KMS-11 (cell line): ENCODE measurements at regions not wholly inside any gene's neighbourhood (a gene's known extent, or its start where the extent isn't known, plus 50 kb on each side); places are given as distances from the start of the nearest gene placed in this dataset.

Experiments used
- H2AFZ ChIP-seq: fragments of 200-600 bp; sonication (generic); 2 replicates; pipeline ENCODE4 v1.6.1; 2016; ENCODE audit warnings: antibody characterized with exemption, mixed run types, low read depth
- H3K27ac ChIP-seq: fragments of 200-600 bp; sonication (generic); 2 replicates; pipeline ENCODE4 v1.6.1; 2016; ENCODE audit warnings: mild to moderate bottlenecking, mixed run types
- H3K27me3 ChIP-seq: fragments of 200-600 bp; sonication (generic); 2 replicates; pipeline ENCODE4 v1.6.1; 2017; ENCODE audit warnings: mild to moderate bottlenecking, low read depth, mixed run types, moderate library complexity; ENCODE audit not compliant: insufficient read depth
- H3K36me3 ChIP-seq: fragments of 200-600 bp; sonication (generic); 2 replicates; pipeline ENCODE4 v1.6.1; 2017; ENCODE audit warnings: mild to moderate bottlenecking, mixed run types; ENCODE audit not compliant: insufficient read depth
- H3K4me1 ChIP-seq: fragments of 200-600 bp; sonication (generic); 2 replicates; pipeline ENCODE4 v1.6.1; 2016; ENCODE audit warnings: mild to moderate bottlenecking, low read depth, mixed run types; ENCODE audit not compliant: poor library complexity, severe bottlenecking
- H3K4me2 ChIP-seq: fragments of 200-600 bp; sonication (generic); 2 replicates; pipeline ENCODE4 v1.7.0; 2016; ENCODE audit warnings: mild to moderate bottlenecking, mixed run types
- H3K4me3 ChIP-seq: fragments of 200-600 bp; sonication (generic); IDR thresholded peaks from 2 replicates; pipeline ENCODE4 v1.6.1; 2017; ENCODE audit warnings: low read depth, low read length, mixed read lengths; ENCODE audit not compliant: insufficient read depth
- H3K79me2 ChIP-seq: fragments of 200-600 bp; sonication (generic); 2 replicates; pipeline ENCODE4 v1.6.1; 2016; ENCODE audit warnings: low read depth, mixed run types; ENCODE audit not compliant: insufficient read depth
- H3K9ac ChIP-seq: fragments of 200-600 bp; sonication (generic); 2 replicates; pipeline ENCODE4 v1.6.1; 2016; ENCODE audit warnings: mild to moderate bottlenecking, mixed run types
- H4K20me1 ChIP-seq: fragments of 200-600 bp; sonication (generic); 2 replicates; pipeline ENCODE4 v1.6.1; 2016; ENCODE audit warnings: mild to moderate bottlenecking, mixed run types; ENCODE audit not compliant: insufficient read depth
- TF ChIP-seq, protein P1 (sequence below): fragments of 200-600 bp; sonication (generic); conservative IDR thresholded peaks from 2 replicates; pipeline ENCODE4 v1.6.1; 2017; ENCODE audit warnings: low read depth, mild to moderate bottlenecking, antibody characterized with exemption, low read length, moderate library complexity, mixed read lengths

DNA sequence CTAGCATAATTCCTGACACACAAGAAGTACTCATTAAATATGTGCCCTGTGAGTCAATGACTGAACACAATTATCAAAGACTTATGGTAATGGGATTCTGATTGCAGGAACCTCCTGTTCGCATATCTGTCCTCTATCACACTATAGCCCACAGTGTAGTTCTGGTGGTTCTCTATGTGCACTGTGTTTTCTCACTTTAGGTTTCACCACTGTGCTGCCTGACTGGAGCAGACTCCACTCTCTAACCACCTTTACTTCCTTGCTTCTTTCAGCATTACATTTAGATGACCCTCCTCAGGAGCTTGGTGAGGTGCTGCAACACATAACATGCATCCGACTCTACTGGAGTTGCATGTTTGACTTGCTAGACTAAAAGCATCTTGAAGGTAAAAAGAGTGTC lies 777.1 kb downstream of the SQOR start:
- Histone ChIP-seq H3K27ac (no peak overlapping the region), H4K20me1 (no peaks in the 10 kb centered on the region), H3K79me2 (no peaks in the 10 kb centered on the region), H3K4me3 (no peak overlapping the region), H3K4me1 (peaks cover 19% of the 10 kb centered on the region), H3K27me3 (no peaks in the 10 kb centered on the region), H3K4me2 (no peak overlapping the region; the same call in 1 of the 2 replicates), H3K36me3 (no peaks in the 10 kb centered on the region), H2AFZ (no peak overlapping the region), H3K9ac (no peak overlapping the region)
- TF ChIP-seq, protein P1, sequence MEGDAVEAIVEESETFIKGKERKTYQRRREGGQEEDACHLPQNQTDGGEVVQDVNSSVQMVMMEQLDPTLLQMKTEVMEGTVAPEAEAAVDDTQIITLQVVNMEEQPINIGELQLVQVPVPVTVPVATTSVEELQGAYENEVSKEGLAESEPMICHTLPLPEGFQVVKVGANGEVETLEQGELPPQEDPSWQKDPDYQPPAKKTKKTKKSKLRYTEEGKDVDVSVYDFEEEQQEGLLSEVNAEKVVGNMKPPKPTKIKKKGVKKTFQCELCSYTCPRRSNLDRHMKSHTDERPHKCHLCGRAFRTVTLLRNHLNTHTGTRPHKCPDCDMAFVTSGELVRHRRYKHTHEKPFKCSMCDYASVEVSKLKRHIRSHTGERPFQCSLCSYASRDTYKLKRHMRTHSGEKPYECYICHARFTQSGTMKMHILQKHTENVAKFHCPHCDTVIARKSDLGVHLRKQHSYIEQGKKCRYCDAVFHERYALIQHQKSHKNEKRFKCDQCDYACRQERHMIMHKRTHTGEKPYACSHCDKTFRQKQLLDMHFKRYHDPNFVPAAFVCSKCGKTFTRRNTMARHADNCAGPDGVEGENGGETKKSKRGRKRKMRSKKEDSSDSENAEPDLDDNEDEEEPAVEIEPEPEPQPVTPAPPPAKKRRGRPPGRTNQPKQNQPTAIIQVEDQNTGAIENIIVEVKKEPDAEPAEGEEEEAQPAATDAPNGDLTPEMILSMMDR: no peak

DNA sequence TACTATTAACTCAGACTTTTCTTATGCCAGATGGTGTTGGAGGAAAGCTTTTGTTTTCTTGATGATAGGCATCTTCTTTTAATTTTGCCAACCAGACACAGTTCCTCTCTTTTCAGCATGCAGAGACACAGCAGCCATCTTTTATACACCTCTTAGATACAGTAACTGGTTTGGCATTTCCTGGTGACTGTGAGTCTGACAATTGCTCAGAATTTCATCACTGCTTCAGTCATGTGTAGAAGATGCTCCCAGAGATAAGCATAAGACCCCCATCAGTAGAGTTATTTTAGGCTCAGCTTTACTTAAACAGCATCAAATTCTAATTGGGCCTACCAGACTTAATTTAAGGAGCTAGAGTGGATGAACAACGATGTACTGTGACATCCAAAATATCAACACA lies 779.0 kb downstream of the SQOR start:
- no peak overlapping the region for H2AFZ ChIP-seq
- H3K79me2 ChIP-seq: no peaks in the 10 kb centered on the region
- TF ChIP-seq, protein P1: no peak
- no peak overlapping the region for H3K4me3 ChIP-seq
- no peak overlapping the region for H3K9ac ChIP-seq
- no peak overlapping the region for H3K27ac ChIP-seq
- H4K20me1 ChIP-seq: no peaks in the 10 kb centered on the region
- no peaks in the 10 kb centered on the region for H3K27me3 ChIP-seq
- peaks cover 19% of the 10 kb centered on the region for H3K4me1 ChIP-seq
- H3K4me2 ChIP-seq: no peak overlapping the region
- H3K36me3 ChIP-seq: no peaks in the 10 kb centered on the region

DNA sequence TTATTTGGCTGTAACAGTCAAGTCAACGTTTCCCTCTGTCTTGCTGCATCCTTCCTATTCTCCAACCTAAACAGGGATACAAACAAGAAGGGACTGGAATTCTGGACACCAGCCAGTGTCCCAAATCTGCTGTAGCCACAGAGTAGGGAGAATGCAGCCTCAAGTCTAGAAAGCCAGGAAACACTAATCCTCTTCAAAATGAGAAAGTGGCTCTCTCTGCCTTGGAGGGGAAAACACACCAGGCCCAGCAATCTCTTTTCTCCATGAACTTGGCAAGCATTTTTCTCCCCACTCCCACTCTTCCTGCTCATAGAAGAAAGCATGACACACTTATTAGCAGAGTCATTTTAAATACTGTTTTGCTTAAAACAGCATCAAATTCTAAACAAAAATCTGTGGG lies 781.7 kb downstream of the SQOR start:
- Histone ChIP-seq H3K4me3 (no peak overlapping the region), H4K20me1 (no peaks in the 10 kb centered on the region)

DNA sequence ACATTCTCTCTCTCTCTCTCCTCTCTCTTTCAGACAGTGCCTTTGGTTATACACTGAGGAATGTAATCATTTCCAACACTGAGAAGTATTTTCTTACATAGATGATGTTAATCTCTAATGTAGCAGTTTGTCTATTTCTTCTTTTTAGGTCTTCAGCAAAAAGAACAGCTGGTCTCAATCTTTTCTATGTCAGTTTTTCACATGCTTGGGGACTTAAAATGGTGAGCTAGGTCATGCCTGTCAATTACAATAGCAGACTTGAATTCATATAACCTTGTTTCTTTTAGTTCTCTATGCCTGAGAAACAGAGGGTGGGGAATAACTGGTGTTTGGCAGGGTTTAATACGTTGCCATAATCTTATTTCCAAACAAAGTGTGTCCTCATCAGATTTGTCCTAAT lies 786.2 kb downstream of the SQOR start:
- Histone ChIP-seq H2AFZ (no peak overlapping the region), H3K4me3 (no peak overlapping the region), H4K20me1 (no peaks in the 10 kb centered on the region), H3K9ac (no peak overlapping the region), H3K4me2 (no peak overlapping the region), H3K36me3 (no peaks in the 10 kb centered on the region), H3K27me3 (no peaks in the 10 kb centered on the region), H3K4me1 (no peaks in the 10 kb centered on the region), H3K79me2 (no peaks in the 10 kb centered on the region), H3K27ac (no peak overlapping the region)
- TF ChIP-seq, protein P1: no peak

More for the DNA sequence above, 781.7 kb downstream of the SQOR start:
- Histone ChIP-seq H3K27ac (no peak overlapping the region), H2AFZ (no peak overlapping the region), H3K4me1 (peaks cover 19% of the 10 kb centered on the region), H3K36me3 (no peaks in the 10 kb centered on the region), H3K9ac (no peak overlapping the region), H3K27me3 (no peaks in the 10 kb centered on the region), H3K79me2 (no peaks in the 10 kb centered on the region), H3K4me2 (no peak overlapping the region)
- TF ChIP-seq, protein P1: no peak
